ENCODE measurements at regions not wholly inside any gene's neighbourhood (a gene's known extent, or its start where the extent isn't known, plus 50 kb on each side); places are given as distances from the start of the nearest gene placed in this dataset.
"Not testable (repeated sequence)": the region's sequence is repeated elsewhere in the genome, so short reads cannot be mapped to it uniquely, and the experiment has no call there.

DNA sequence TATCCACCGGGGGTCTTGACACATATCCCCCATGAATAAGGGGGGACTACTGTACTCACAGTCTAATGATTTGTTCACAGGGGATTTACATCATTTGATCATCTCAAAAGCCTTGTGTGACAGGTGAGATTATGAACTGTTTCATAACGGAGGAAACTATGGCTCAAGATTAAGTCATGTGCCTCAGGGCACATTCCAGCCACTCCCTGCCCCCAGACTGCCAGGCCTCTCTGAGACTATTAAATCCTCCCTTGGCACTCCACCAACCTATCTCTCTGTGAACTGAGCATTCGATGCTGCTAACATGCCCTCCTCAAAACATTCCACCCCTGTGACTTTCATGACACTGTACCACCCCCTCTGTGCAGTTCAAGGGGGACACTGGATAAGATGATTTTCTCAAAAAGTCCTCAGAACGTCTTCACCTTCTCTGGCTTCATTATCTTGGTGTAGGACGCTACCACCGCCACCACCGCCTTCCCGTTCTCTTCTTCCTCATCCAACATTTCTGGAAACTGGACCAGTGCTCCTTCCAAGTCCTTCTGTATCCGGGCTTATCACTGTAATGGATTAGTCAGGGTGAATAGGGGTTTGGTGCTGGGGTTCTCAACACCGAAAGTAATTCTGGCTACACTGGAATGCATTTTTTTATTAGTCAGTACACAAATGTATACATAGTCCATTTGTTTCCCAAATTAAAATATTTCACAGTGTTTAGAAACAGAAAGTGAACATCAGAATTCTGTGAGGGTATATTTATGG, 169.6 kb downstream of the KCNS3 start:
- DNase-seq = no peak
- H3K27me3 ChIP-seq = no peaks in the 10 kb centered on the region
- H3K4me3 ChIP-seq = no peak overlapping the region
- H3K36me3 ChIP-seq = no peaks in the 10 kb centered on the region
- no peak overlapping the region for H3K27ac ChIP-seq
- no peaks in the 10 kb centered on the region for H3K9me3 ChIP-seq
- intact Hi-C loops (cut with DNase I; ENCODE audit: low total_unique reads) = no loop called here
- H3K4me1 ChIP-seq = peaks cover 0 to 22% (median 14%) of the 10 kb centered on the region in 4 donors
- no peak for TF ChIP-seq CTCF (IDR thresholded peaks at IDR 0.05)

GRCh38 chr2:18047213-18047611, 168.7 kb downstream of the KCNS3 start:
- intact Hi-C loops (cut with DNase I; ENCODE audit: low total_unique reads) = no loop called here
- TF ChIP-seq CTCF (IDR thresholded peaks at IDR 0.05) = no peak
- H3K27ac ChIP-seq = no peak overlapping the region
- H3K4me1 ChIP-seq = peaks cover 0 to 22% (median 14%) of the 10 kb centered on the region in 4 donors
- no peaks in the 10 kb centered on the region for H3K27me3 ChIP-seq
- DNase-seq = no peak
- no peaks in the 10 kb centered on the region for H3K36me3 ChIP-seq
- H3K4me3 ChIP-seq = no peak overlapping the region
- H3K9me3 ChIP-seq = no peaks in the 10 kb centered on the region

GRCh38 chr2:18046558-18047212, 168.2 kb downstream of the KCNS3 start:
- no peak overlapping the region for H3K4me3 ChIP-seq
- H3K9me3 ChIP-seq = no peaks in the 10 kb centered on the region
- H3K27me3 ChIP-seq = no peaks in the 10 kb centered on the region
- H3K27ac ChIP-seq = no peak overlapping the region
- no peaks in the 10 kb centered on the region for H3K36me3 ChIP-seq
- H3K4me1 ChIP-seq = peaks cover 0 to 22% (median 14%) of the 10 kb centered on the region in 4 donors
- DNase-seq = no peak
- TF ChIP-seq CTCF (IDR thresholded peaks at IDR 0.05) = no peak
- intact Hi-C loops (cut with DNase I; ENCODE audit: low total_unique reads) = no loop called here

GRCh38 chr2:18046017-18046416, 167.6 kb downstream of the KCNS3 start:
- Histone ChIP-seq H3K4me3 (no peak overlapping the region), H3K36me3 (no peaks in the 10 kb centered on the region), H3K27ac (no peak overlapping the region), H3K27me3 (no peaks in the 10 kb centered on the region), H3K9me3 (no peaks in the 10 kb centered on the region), H3K4me1 (peaks cover 0 to 22% (median 14%) of the 10 kb centered on the region in 4 donors)
- TF ChIP-seq CTCF (IDR thresholded peaks at IDR 0.05) = no peak
- intact Hi-C loops (cut with DNase I; ENCODE audit: low total_unique reads) = no loop called here
- DNase-seq = no peak

DNA sequence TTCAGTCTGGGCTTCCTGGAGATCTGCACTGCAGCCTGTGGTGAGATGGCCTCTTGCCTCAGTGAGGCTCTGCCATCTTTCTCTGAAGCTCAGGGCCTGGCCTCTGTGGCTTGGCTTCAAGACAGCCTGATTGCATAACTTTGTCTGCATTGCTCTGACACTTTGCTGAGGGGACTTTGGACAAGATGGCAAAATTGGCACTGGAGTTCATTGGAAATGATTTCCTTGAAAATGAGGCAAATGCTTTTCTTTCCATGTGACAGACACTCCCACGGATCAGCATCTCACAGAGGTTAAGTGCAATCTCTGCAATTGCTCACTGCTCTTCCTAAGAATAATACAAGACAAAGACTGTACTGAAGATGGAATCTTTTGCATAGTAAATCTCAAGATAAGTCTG, 166.8 kb downstream of the KCNS3 start:
- no peak for TF ChIP-seq CTCF (IDR thresholded peaks at IDR 0.05)
- no peak for DNase-seq
- Histone ChIP-seq H3K4me3 (no peak overlapping the region), H3K36me3 (no peaks in the 10 kb centered on the region), H3K9me3 (no peaks in the 10 kb centered on the region), H3K27ac (no peak overlapping the region), H3K4me1 (peaks cover 0 to 22% (median 14%) of the 10 kb centered on the region in 4 donors), H3K27me3 (no peaks in the 10 kb centered on the region)
- intact Hi-C loops (cut with DNase I; ENCODE audit: low total_unique reads) = no loop called here

DNA sequence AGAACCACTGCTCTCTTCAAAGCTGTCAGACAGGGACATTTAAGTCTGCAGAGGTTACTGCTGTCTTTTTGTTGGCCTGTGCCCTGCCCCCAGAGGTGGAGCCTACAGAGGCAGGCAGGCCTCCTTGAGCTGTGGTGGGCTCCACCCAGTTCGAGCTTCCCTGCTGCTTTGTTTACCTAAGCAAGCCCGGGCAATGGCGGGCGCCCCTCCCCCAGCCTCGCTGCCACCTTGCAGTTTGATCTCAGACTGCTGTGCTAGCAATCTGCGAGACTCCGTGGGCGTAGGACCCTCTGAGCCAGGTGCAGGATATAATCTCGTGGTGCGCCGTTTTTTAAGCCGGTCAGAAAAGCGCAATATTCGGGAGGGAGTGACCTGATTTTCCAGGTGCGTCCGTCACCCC, 138.9 kb downstream of the KCNS3 start:
- H3K36me3 ChIP-seq; H3K4me3 ChIP-seq; H3K4me1 ChIP-seq; H3K27me3 ChIP-seq; H3K27ac ChIP-seq; H3K9me3 ChIP-seq; intact Hi-C loops (cut with DNase I; ENCODE audit: low total_unique reads); DNase-seq: not testable (repeated sequence)
